GM12878 (cell line): ENCODE measurements at regions not wholly inside any gene's neighbourhood (a gene's known extent, or its start where the extent isn't known, plus 50 kb on each side); places are given as distances from the start of the nearest gene placed in this dataset.

Experiments used
- BHLHE40 ChIP-seq, 2 experiments: fragments of 450-650 bp in 1 of 2; IDR thresholded peaks; 2 replicates each; pipeline ENCODE4 v1.6.1; 2011 to 2017; ENCODE audit warnings: low read depth in 2 of 2, borderline replicate concordance in 1 of 2, improper control_type of control experiment in 1 of 2, low read length in 1 of 2, mild to moderate bottlenecking in 1 of 2
- CUX1 ChIP-seq: IDR thresholded peaks from 2 replicates; pipeline ENCODE4 v1.6.1; 2012; ENCODE audit warnings: improper control_type of control experiment, low read depth, low read length; ENCODE audit not compliant: insufficient replicate concordance
- E2F8 ChIP-seq: fragments of 450-650 bp; IDR thresholded peaks from 2 replicates; pipeline ENCODE4 v1.6.1; 2018; ENCODE audit warnings: mild to moderate bottlenecking, low read depth, moderate library complexity; ENCODE audit not compliant: partially characterized antibody
- FOXM1 ChIP-seq: IDR thresholded peaks from 2 replicates; pipeline ENCODE4 v1.6.1; 2012; ENCODE audit warnings: low read depth, mild to moderate bottlenecking, inconsistent platforms, low read length, moderate library complexity
- HDAC2 ChIP-seq: fragments of 200-600 bp; sonication (generic); IDR thresholded peaks from 2 replicates; pipeline ENCODE4 v1.6.1; 2017
- KDM1A ChIP-seq: fragments of 200-600 bp; sonication (generic); IDR thresholded peaks from 2 replicates; pipeline ENCODE4 v1.6.1; 2016; ENCODE audit warnings: borderline replicate concordance
- KLF5 ChIP-seq: fragments of 450-650 bp; IDR thresholded peaks from 2 replicates; pipeline ENCODE4 v1.6.1; 2014; ENCODE audit warnings: mild to moderate bottlenecking; ENCODE audit not compliant: partially characterized antibody
- POLR2AphosphoS2 ChIP-seq: IDR thresholded peaks from 2 replicates; pipeline ENCODE4 v1.6.1; 2011; ENCODE audit warnings: low read depth, mild to moderate bottlenecking, low read length, improper control_type of control experiment, moderate library complexity
- RCOR1 ChIP-seq: conservative IDR thresholded peaks from 2 replicates; pipeline ENCODE4 v1.6.1; 2012; ENCODE audit warnings: low read depth, low read length, improper control_type of control experiment
- ZBTB4 ChIP-seq: fragments of 450-650 bp; formaldehyde crosslinking; IDR thresholded peaks from 2 replicates; pipeline ENCODE4 v1.4.0; 2022; ENCODE audit warnings: mild to moderate bottlenecking, moderate library complexity
- TF ChIP-seq, protein P1 (sequence below): IDR thresholded peaks from 2 replicates; pipeline ENCODE4 v1.6.1; 2011; ENCODE audit warnings: mild to moderate bottlenecking, low read depth, low read length, moderate library complexity; ENCODE audit not compliant: insufficient replicate concordance
- TF ChIP-seq, protein P2 (sequence below), 3 experiments: IDR thresholded peaks in 2 of 3; conservative IDR thresholded peaks in 1 of 3; 2 replicates each; pipeline ENCODE4 v1.5.1; 2011; ENCODE audit warnings: low read depth in 3 of 3, low read length in 3 of 3, mild to moderate bottlenecking in 3 of 3, control low read depth in 2 of 3, moderate library complexity in 2 of 3, inconsistent platforms in 1 of 3, mixed read lengths in 1 of 3; ENCODE audit not compliant: control insufficient read depth in 2 of 3, insufficient read depth in 1 of 3; ENCODE audit errors: extremely low read depth in 1 of 3
- TF ChIP-seq, protein P3 (sequence below): IDR thresholded peaks from 2 replicates; pipeline ENCODE4 v1.6.1; 2011; ENCODE audit warnings: borderline replicate concordance, low read depth, mild to moderate bottlenecking, moderate library complexity, low read length; ENCODE audit not compliant: insufficient read depth, poor library complexity, severe bottlenecking

DNA sequence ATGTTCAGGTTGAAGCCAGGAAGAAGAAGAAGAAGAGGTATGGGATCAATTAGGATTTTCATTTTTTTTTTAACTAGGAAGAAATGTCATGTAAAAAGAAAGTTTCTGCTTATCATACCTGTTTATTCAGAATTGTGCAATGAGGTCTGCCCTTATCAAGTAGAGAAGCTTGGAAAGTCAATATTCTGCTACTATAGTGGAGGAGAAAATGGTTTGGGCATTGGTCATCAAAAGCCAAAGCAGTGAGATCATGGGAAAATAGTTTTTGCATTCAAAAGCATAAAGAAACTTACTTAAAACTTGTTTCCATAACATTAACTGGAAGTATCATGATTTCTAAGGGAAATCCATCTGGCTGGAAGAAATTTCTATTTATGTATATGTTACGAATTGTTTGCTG is 1239.2 kb downstream of the NSUN3 start (continued):
- TF ChIP-seq ZBTB4 (no peak), E2F8 (no peak), RCOR1 (no peak), FOXM1 (no peak), POLR2AphosphoS2 (no peak), HDAC2 (no peak), KLF5 (no peak), BHLHE40 (IDR thresholded peaks at IDR 0.05; ENCODE audit: borderline replicate concordance in 1 of 2, low read depth in 2 of 2, low read length in 1 of 2) (no peak), CUX1 (no peak), KDM1A (no peak)
- TF ChIP-seq, protein P1, sequence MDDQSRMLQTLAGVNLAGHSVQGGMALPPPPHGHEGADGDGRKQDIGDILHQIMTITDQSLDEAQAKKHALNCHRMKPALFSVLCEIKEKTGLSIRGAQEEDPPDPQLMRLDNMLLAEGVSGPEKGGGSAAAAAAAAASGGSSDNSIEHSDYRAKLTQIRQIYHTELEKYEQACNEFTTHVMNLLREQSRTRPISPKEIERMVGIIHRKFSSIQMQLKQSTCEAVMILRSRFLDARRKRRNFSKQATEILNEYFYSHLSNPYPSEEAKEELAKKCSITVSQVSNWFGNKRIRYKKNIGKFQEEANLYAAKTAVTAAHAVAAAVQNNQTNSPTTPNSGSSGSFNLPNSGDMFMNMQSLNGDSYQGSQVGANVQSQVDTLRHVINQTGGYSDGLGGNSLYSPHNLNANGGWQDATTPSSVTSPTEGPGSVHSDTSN: no peak
- TF ChIP-seq, protein P2, sequence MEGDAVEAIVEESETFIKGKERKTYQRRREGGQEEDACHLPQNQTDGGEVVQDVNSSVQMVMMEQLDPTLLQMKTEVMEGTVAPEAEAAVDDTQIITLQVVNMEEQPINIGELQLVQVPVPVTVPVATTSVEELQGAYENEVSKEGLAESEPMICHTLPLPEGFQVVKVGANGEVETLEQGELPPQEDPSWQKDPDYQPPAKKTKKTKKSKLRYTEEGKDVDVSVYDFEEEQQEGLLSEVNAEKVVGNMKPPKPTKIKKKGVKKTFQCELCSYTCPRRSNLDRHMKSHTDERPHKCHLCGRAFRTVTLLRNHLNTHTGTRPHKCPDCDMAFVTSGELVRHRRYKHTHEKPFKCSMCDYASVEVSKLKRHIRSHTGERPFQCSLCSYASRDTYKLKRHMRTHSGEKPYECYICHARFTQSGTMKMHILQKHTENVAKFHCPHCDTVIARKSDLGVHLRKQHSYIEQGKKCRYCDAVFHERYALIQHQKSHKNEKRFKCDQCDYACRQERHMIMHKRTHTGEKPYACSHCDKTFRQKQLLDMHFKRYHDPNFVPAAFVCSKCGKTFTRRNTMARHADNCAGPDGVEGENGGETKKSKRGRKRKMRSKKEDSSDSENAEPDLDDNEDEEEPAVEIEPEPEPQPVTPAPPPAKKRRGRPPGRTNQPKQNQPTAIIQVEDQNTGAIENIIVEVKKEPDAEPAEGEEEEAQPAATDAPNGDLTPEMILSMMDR (IDR thresholded peaks at IDR 0.05 in 2 of 3, conservative IDR thresholded peaks at IDR 0.05 in 1 of 3; ENCODE audit: control insufficient read depth in 2 of 3, extremely low read depth in 1 of 3, insufficient read depth in 1 of 3, low read depth in 3 of 3, low read length in 3 of 3): no peak
- TF ChIP-seq, protein P3, sequence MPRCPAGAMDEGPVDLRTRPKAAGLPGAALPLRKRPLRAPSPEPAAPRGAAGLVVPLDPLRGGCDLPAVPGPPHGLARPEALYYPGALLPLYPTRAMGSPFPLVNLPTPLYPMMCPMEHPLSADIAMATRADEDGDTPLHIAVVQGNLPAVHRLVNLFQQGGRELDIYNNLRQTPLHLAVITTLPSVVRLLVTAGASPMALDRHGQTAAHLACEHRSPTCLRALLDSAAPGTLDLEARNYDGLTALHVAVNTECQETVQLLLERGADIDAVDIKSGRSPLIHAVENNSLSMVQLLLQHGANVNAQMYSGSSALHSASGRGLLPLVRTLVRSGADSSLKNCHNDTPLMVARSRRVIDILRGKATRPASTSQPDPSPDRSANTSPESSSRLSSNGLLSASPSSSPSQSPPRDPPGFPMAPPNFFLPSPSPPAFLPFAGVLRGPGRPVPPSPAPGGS: no peak
